ENCODE measurements at regions not wholly inside any gene's neighbourhood (a gene's known extent, or its start where the extent isn't known, plus 50 kb on each side); places are given as distances from the start of the nearest gene placed in this dataset.

- no peak overlapping the region for H3K4me3 ChIP-seq (replicated peaks; ENCODE audit: low read depth, low read length)
- TF ChIP-seq CTCF (IDR thresholded peaks at IDR 0.05; ENCODE audit: insufficient read depth, low read length, poor library complexity, severe bottlenecking) = no peak
- H3K36me3 ChIP-seq (ENCODE audit: control insufficient read depth, insufficient read depth, low read length) = no peaks in the 10 kb centered on the region
- no peaks in the 10 kb centered on the region for H3K27me3 ChIP-seq (replicated peaks; ENCODE audit: control insufficient read depth, insufficient read depth, low read length)
- DNase-seq (ENCODE audit: extremely low read depth, insufficient read length) = peak; percentile 66
Measured at GRCh38 chr6:150720774-150721233, 121.1 kb downstream of the PLEKHG1 start.

- Histone ChIP-seq H3K27me3 (replicated peaks; ENCODE audit: control insufficient read depth, insufficient read depth, low read length) (no peaks in the 10 kb centered on the region), H3K36me3 (ENCODE audit: control insufficient read depth, insufficient read depth, low read length) (no peaks in the 10 kb centered on the region), H3K4me3 (replicated peaks; ENCODE audit: low read depth, low read length) (no peak overlapping the region)
- TF ChIP-seq CTCF (IDR thresholded peaks at IDR 0.05; ENCODE audit: insufficient read depth, low read length, poor library complexity, severe bottlenecking) = no peak
- no peak for DNase-seq (ENCODE audit: extremely low read depth, insufficient read length)
Measured at GRCh38 chr6:150721418-150722266, 122.0 kb downstream of the PLEKHG1 start.

- no peaks in the 10 kb centered on the region for H3K27me3 ChIP-seq (replicated peaks; ENCODE audit: control insufficient read depth, insufficient read depth, low read length)
- H3K4me3 ChIP-seq (replicated peaks; ENCODE audit: low read depth, low read length) = no peak overlapping the region
- no peaks in the 10 kb centered on the region for H3K36me3 ChIP-seq (ENCODE audit: control insufficient read depth, insufficient read depth, low read length)
- no peak for DNase-seq (ENCODE audit: extremely low read depth, insufficient read length)
- TF ChIP-seq CTCF (IDR thresholded peaks at IDR 0.05; ENCODE audit: insufficient read depth, low read length, poor library complexity, severe bottlenecking) = no peak
Measured at GRCh38 chr6:150722614-150723344, 123.1 kb downstream of the PLEKHG1 start.

- H3K4me3 ChIP-seq (replicated peaks; ENCODE audit: low read depth, low read length) = no peak overlapping the region
- DNase-seq (ENCODE audit: extremely low read depth, insufficient read length) = no peak
- no peak for TF ChIP-seq CTCF (IDR thresholded peaks at IDR 0.05; ENCODE audit: insufficient read depth, low read length, poor library complexity, severe bottlenecking)
- H3K27me3 ChIP-seq (replicated peaks; ENCODE audit: control insufficient read depth, insufficient read depth, low read length) = no peaks in the 10 kb centered on the region
- H3K36me3 ChIP-seq (ENCODE audit: control insufficient read depth, insufficient read depth, low read length) = no peaks in the 10 kb centered on the region
Measured at GRCh38 chr6:150723345-150723658, 123.6 kb downstream of the PLEKHG1 start.

- DNase-seq (ENCODE audit: extremely low read depth, insufficient read length) = no peak
- H3K36me3 ChIP-seq (ENCODE audit: control insufficient read depth, insufficient read depth, low read length) = no peaks in the 10 kb centered on the region
- no peaks in the 10 kb centered on the region for H3K27me3 ChIP-seq (replicated peaks; ENCODE audit: control insufficient read depth, insufficient read depth, low read length)
- no peak overlapping the region for H3K4me3 ChIP-seq (replicated peaks; ENCODE audit: low read depth, low read length)
- no peak for TF ChIP-seq CTCF (IDR thresholded peaks at IDR 0.05; ENCODE audit: insufficient read depth, low read length, poor library complexity, severe bottlenecking)
Measured at GRCh38 chr6:150723857-150724256, 124.2 kb downstream of the PLEKHG1 start.
